ENCODE measurements at regions not wholly inside any gene's neighbourhood (a gene's known extent, or its start where the extent isn't known, plus 50 kb on each side); places are given as distances from the start of the nearest gene placed in this dataset.

GRCh38 chrX:146477341-146477740, 332.2 kb upstream of the CXorf51B start:
- no peak for TF ChIP-seq EP300 (conservative IDR thresholded peaks at IDR 0.05; ENCODE audit: poor library complexity, severe bottlenecking)
- no peak for TF ChIP-seq POLR2AphosphoS5 (IDR thresholded peaks at IDR 0.05)

Measured in neural cell (in vitro differentiated cells).